Activated CD4-positive, alpha-beta memory T cell treated with anti-CD3 and anti-CD28 coated beads for 36 hours (primary cell): ENCODE measurements at regions not wholly inside any gene's neighbourhood (a gene's known extent, or its start where the extent isn't known, plus 50 kb on each side); places are given as distances from the start of the nearest gene placed in this dataset.

Experiments
- CTCF ChIA-PET: fragments of 350-600 bp; sonication (Branson Sonifier 250); formaldehyde crosslinking; loops from one replicate; lab custom pipeline; 2021; ENCODE audit warnings: antibody characterized with exemption, inconsistent platforms; lab: Charles Lee
- POLR2A ChIA-PET: fragments of 350-600 bp; sonication (Branson Sonifier 250); formaldehyde crosslinking; loops from one replicate; lab custom pipeline; 2021; ENCODE audit warnings: antibody characterized with exemption; lab: Charles Lee
- DNase-seq: peaks from one replicate; pipeline ENCODE4 v3.0.0-alpha.2; 2020
- H3K27ac Mint-ChIP-seq: one replicate; pipeline ENCODE4 v1.8.0; 2021; ENCODE audit warnings: mixed read lengths
- H3K27me3 Mint-ChIP-seq: one replicate; pipeline ENCODE4 v1.8.0; 2021; ENCODE audit warnings: mixed read lengths
- H3K36me3 Mint-ChIP-seq: one replicate; pipeline ENCODE4 v1.8.0; 2021; ENCODE audit warnings: mixed read lengths
- H3K4me1 Mint-ChIP-seq: one replicate; pipeline ENCODE4 v1.8.0; 2021; ENCODE audit warnings: low read depth, mixed read lengths
- H3K4me3 Mint-ChIP-seq: one replicate; pipeline ENCODE4 v1.8.0; 2021; ENCODE audit warnings: mild to moderate bottlenecking, mixed read lengths
- H3K9me3 Mint-ChIP-seq: one replicate; pipeline ENCODE4 v1.8.0; 2021; ENCODE audit warnings: mixed read lengths
- intact Hi-C: fragments of 100-400 bp; cut with micrococcal nuclease; formaldehyde crosslinking; loops from one replicate; pipeline ENCODE4 v1.15.1; 2023

- Mint-ChIP-seq H3K4me1 (no peaks in the 10 kb centered on the region), H3K9me3 (no peaks in the 10 kb centered on the region), H3K4me3 (no peak overlapping the region), H3K36me3 (no peaks in the 10 kb centered on the region), H3K27ac (no peak overlapping the region), H3K27me3 (peaks cover 4% of the 10 kb centered on the region)
- ChIA-PET POLR2A (interaction anchor here (1.0 kb wide), 1 partner anchor 19 kb away, joined by 3 read pairs; no protein-coding TSS in a partner anchor), CTCF (interaction anchor here (1.3 kb wide), 1 partner anchor 58 kb away, joined by 3 read pairs; no protein-coding TSS in a partner anchor)
- intact Hi-C loops, result no loop called here
- no peak for DNase-seq
Observed at GRCh38 chr20:61170496-61171320, 81.4 kb upstream of the CDH4 start.

GRCh38 chr20:61173267-61173666 lies 78.8 kb upstream of the CDH4 start:
- intact Hi-C loops, result no loop called here
- Mint-ChIP-seq H3K4me1 (no peaks in the 10 kb centered on the region), H3K27ac (no peak overlapping the region), H3K9me3 (no peaks in the 10 kb centered on the region), H3K27me3 (peaks cover 1% of the 10 kb centered on the region), H3K4me3 (no peak overlapping the region), H3K36me3 (no peaks in the 10 kb centered on the region)
- CTCF ChIA-PET, result no interaction called here
- POLR2A ChIA-PET, result no interaction called here
- no peak for DNase-seq

- POLR2A ChIA-PET, result no interaction called here
- H3K9me3 Mint-ChIP-seq, result no peaks in the 10 kb centered on the region
- H3K27me3 Mint-ChIP-seq, result no peaks in the 10 kb centered on the region
Observed at GRCh38 chr20:61173961-61174725, 77.9 kb upstream of the CDH4 start.

GRCh38 chr20:61176874-61177273 lies 75.2 kb upstream of the CDH4 start:
- ChIA-PET CTCF (no interaction called here), POLR2A (no interaction called here)
- intact Hi-C loops, result no loop called here

More at GRCh38 chr20:61173961-61174725, 77.9 kb upstream of the CDH4 start:
- intact Hi-C loops, result no loop called here
- CTCF ChIA-PET, result no interaction called here
- no peak for DNase-seq
- no peak overlapping the region for H3K27ac Mint-ChIP-seq
- no peaks in the 10 kb centered on the region for H3K4me1 Mint-ChIP-seq
- H3K36me3 Mint-ChIP-seq, result no peaks in the 10 kb centered on the region
- H3K4me3 Mint-ChIP-seq, result no peak overlapping the region

GRCh38 chr20:61178551-61179071 lies 73.5 kb upstream of the CDH4 start:
- intact Hi-C loops, result no loop called here
- no peaks in the 10 kb centered on the region for H3K36me3 Mint-ChIP-seq
- no peak overlapping the region for H3K4me3 Mint-ChIP-seq
- H3K27me3 Mint-ChIP-seq, result no peaks in the 10 kb centered on the region
- CTCF ChIA-PET, result no interaction called here
- no peaks in the 10 kb centered on the region for H3K4me1 Mint-ChIP-seq
- DNase-seq, result no peak
- no peak overlapping the region for H3K27ac Mint-ChIP-seq
- H3K9me3 Mint-ChIP-seq, result no peaks in the 10 kb centered on the region
- POLR2A ChIA-PET, result no interaction called here

More at GRCh38 chr20:61176874-61177273, 75.2 kb upstream of the CDH4 start:
- Mint-ChIP-seq H3K4me1 (no peaks in the 10 kb centered on the region), H3K9me3 (no peaks in the 10 kb centered on the region), H3K4me3 (no peak overlapping the region), H3K27me3 (no peaks in the 10 kb centered on the region), H3K27ac (no peak overlapping the region), H3K36me3 (no peaks in the 10 kb centered on the region)
- DNase-seq, result no peak

DNA sequence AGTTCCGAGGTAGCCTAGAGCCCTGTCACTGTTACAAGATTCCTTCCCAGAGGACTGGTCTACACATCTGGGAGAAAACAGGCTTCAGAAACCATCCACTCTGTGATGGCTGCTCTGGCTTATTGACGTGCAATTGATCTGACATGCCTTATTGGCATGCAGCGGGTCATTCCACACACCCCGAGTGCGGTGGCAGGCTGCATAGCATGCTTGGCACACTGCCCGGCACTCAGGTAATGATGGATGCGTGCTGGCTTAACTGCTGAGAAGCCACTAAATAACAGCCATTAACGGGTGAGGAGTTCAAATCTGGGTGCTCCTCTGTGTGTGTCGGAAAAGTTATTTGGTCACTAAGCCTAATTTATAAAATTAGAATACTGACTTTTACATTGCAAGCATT lies 67.9 kb upstream of the CDH4 start:
- no peaks in the 10 kb centered on the region for H3K4me1 Mint-ChIP-seq
- intact Hi-C loops, result no loop called here
- no peak overlapping the region for H3K4me3 Mint-ChIP-seq
- H3K9me3 Mint-ChIP-seq, result no peaks in the 10 kb centered on the region
- H3K36me3 Mint-ChIP-seq, result no peaks in the 10 kb centered on the region
- CTCF ChIA-PET, result no interaction called here
- H3K27me3 Mint-ChIP-seq, result no peaks in the 10 kb centered on the region
- DNase-seq, result no peak
- POLR2A ChIA-PET, result no interaction called here
- H3K27ac Mint-ChIP-seq, result no peak overlapping the region

DNA sequence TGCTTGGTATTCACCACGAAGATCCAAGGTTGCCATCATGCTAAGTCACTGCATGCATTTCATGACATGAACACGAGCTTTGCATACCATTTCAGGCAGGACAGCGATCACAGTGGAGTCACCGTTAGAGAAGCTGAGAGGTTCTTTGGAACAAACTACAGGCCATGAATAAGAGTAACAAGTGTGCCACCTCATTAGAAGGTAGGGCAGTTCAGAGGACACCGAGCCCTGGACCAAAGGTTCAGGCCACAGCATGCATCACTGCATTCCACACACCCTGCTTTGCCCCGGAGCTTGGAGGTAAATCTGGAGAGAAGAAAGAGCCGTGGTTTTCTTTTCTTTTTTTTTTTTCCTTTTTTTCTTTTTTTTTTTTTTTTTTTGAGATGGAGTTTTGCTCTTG lies 66.9 kb upstream of the CDH4 start:
- Mint-ChIP-seq H3K36me3 (no peaks in the 10 kb centered on the region), H3K27me3 (no peaks in the 10 kb centered on the region), H3K9me3 (no peaks in the 10 kb centered on the region), H3K4me3 (no peak overlapping the region), H3K4me1 (no peaks in the 10 kb centered on the region), H3K27ac (no peak overlapping the region)
- DNase-seq, result no peak
- intact Hi-C loops, result no loop called here
- ChIA-PET POLR2A (no interaction called here), CTCF (no interaction called here)

DNA sequence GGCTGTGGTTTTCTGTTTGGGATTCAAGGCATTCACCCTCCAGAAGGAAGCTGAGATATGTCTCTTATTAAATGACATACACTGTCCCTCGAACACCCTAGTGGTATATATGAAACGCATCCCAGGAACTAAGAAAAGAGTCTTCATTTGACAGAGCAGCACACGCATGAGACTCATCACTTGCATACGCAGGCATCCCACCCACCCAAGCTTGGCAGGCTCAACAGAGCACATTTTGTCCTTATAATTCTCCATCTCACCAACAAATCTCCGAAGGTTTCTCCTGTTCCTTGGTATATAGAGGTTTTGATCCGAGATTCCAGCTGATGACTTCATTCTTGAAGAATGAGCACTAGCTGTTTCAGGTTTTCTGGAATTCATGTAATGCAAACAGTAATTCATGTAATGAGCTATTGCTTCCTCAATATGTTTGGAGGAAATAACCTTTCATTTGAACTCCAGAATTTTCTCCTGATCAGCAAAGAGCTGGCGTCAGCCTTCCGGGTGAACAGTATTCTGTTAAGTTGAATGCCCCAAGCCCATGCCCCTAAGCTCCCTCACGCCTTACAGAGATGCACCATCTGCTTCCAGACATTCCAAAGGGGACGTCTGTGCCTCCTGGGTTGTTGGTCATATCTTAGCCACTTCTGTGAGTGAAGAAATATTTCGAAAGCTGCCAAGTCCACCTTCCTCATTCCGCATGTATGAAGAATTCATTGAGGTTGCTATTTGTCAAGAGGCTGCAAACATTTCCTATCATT lies 66.0 kb upstream of the CDH4 start:
- Mint-ChIP-seq H3K4me1 (no peaks in the 10 kb centered on the region), H3K27ac (no peak overlapping the region), H3K36me3 (no peaks in the 10 kb centered on the region), H3K27me3 (no peaks in the 10 kb centered on the region), H3K9me3 (no peaks in the 10 kb centered on the region), H3K4me3 (no peak overlapping the region)
- CTCF ChIA-PET, result no interaction called here
- no peak for DNase-seq
- POLR2A ChIA-PET, result no interaction called here
- intact Hi-C loops, result no loop called here

DNA sequence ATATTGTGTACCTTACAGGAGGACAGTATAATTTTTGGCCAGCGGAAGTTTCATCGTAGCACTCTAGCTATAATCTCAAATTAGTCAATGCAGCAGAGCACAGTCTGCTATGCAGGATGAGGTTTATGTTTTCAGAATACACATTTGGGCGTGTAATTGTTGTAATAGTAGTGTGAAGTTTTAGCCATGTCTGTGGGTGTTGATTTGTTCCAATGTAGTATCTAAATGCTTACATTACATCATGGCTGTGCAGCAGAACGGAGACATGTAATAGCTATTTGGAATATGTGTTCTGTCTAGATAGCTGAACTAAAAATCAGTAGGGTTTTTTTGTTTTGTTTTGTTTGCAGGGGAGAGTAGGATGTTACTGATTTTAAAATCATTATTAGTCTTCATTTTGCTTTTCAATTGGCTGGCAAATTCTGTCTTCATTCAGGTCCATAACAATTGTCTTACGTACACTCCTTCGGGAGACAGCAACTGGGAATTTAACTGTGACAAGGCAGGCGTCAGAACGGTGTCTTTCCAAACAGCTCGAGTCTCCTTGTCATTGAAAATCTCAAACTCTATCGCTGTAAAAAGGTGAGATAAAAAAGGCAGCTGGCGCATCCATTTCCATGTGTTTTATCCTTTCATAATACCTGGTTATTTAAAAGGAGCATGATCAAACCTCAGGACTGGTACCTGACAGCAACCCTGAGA lies 65.1 kb upstream of the CDH4 start:
- intact Hi-C loops, result no loop called here
- H3K4me1 Mint-ChIP-seq, result no peaks in the 10 kb centered on the region
- ChIA-PET POLR2A (no interaction called here), CTCF (no interaction called here)
- DNase-seq, result no peak
- no peak overlapping the region for H3K27ac Mint-ChIP-seq
- no peak overlapping the region for H3K4me3 Mint-ChIP-seq
- H3K9me3 Mint-ChIP-seq, result no peaks in the 10 kb centered on the region
- no peaks in the 10 kb centered on the region for H3K27me3 Mint-ChIP-seq
- H3K36me3 Mint-ChIP-seq, result no peaks in the 10 kb centered on the region

- intact Hi-C loops, result no loop called here
- no peaks in the 10 kb centered on the region for H3K27me3 Mint-ChIP-seq
- CTCF ChIA-PET, result no interaction called here
- no peak overlapping the region for H3K4me3 Mint-ChIP-seq
- DNase-seq, result no peak
- H3K9me3 Mint-ChIP-seq, result no peaks in the 10 kb centered on the region
- H3K4me1 Mint-ChIP-seq, result no peaks in the 10 kb centered on the region
- no peaks in the 10 kb centered on the region for H3K36me3 Mint-ChIP-seq
- POLR2A ChIA-PET, result interaction anchor here (1.0 kb wide), 1 partner anchor 18 kb away, joined by 3 read pairs; no protein-coding TSS in a partner anchor
- no peak overlapping the region for H3K27ac Mint-ChIP-seq
Observed at GRCh38 chr20:61189534-61189933, 62.5 kb upstream of the CDH4 start.

DNA sequence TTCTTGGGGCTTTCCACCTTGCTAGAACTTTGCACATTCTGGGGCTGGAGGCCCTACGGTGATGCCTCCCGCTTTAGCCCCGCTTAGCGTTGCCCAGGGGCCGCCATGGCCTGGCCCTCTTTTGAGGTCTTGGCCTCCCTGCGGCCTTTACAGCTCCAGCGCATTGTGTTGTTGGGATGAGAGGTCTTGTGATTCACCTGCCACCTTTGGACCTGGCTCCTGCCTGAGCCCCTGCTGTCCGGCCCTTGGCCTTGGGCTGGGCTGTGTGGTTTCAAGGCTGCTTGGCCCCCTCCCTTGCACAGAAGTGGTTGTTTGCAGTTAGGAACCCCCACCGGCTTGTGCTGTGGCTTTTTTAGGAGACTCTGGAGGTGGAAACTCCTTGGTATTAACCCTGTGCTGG lies 61.0 kb upstream of the CDH4 start:
- Mint-ChIP-seq H3K4me1 (no peaks in the 10 kb centered on the region), H3K36me3 (no peaks in the 10 kb centered on the region), H3K9me3 (no peaks in the 10 kb centered on the region), H3K27ac (no peak overlapping the region), H3K27me3 (peaks cover 3% of the 10 kb centered on the region), H3K4me3 (no peak overlapping the region)
- POLR2A ChIA-PET, result no interaction called here
- CTCF ChIA-PET, result no interaction called here
- intact Hi-C loops, result no loop called here
- no peak for DNase-seq
